ENCODE measurements at regions not wholly inside any gene's neighbourhood (a gene's known extent, or its start where the extent isn't known, plus 50 kb on each side); places are given as distances from the start of the nearest gene placed in this dataset.

GRCh38 chr11:129267716-129268115, 75.6 kb upstream of the ARHGAP32 start:
- TF ChIP-seq CTCF (conservative IDR thresholded peaks at IDR 0.05; ENCODE audit: low read length) (no peak), EZH2phosphoT487 (IDR thresholded peaks at IDR 0.05; ENCODE audit: borderline replicate concordance) (no peak)
- H3K27me3 ChIP-seq (ENCODE audit: insufficient read depth, low read length, poor library complexity, severe bottlenecking) = no peaks in the 10 kb centered on the region
- H3K36me3 ChIP-seq (ENCODE audit: insufficient read depth, low read length) = no peaks in the 10 kb centered on the region
- no peaks in the 10 kb centered on the region for H3K9me2 ChIP-seq (replicated peaks; ENCODE audit: low read depth, low read length)
- H3K79me2 ChIP-seq (ENCODE audit: insufficient read depth, low read length) = peaks cover 89% of the 10 kb centered on the region
- no peak overlapping the region for H3K4me3 ChIP-seq (ENCODE audit: low read length, poor library complexity, severe bottlenecking)
- peak overlapping the region; percentile 19 for H3K9ac ChIP-seq (ENCODE audit: low read depth, low read length, poor library complexity, severe bottlenecking)
- H4K20me1 ChIP-seq (ENCODE audit: insufficient read depth, low read length, poor library complexity, severe bottlenecking) = no peaks in the 10 kb centered on the region
- no peak overlapping the region for H2AFZ ChIP-seq (ENCODE audit: low read length)
- H3K4me2 ChIP-seq (ENCODE audit: low read depth, low read length, poor library complexity, severe bottlenecking) = peak overlapping the region; percentile 45
- H3K4me1 ChIP-seq (ENCODE audit: insufficient read depth, low read length, poor library complexity, severe bottlenecking) = peaks cover 76% of the 10 kb centered on the region
- H3F3A ChIP-seq (ENCODE audit: low read depth) = peaks cover 22% of the 10 kb centered on the region; the same call in 1 of the 2 replicates
- H3K9me3 ChIP-seq (ENCODE audit: insufficient read depth, low read depth, low read length) = no peaks in the 10 kb centered on the region

GRCh38 chr11:129266536-129266935, 74.4 kb upstream of the ARHGAP32 start:
- no peaks in the 10 kb centered on the region for H3K9me3 ChIP-seq (ENCODE audit: insufficient read depth, low read depth, low read length)
- H3K36me3 ChIP-seq (ENCODE audit: insufficient read depth, low read length) = no peaks in the 10 kb centered on the region
- peaks cover 70% of the 10 kb centered on the region for H3K4me1 ChIP-seq (ENCODE audit: insufficient read depth, low read length, poor library complexity, severe bottlenecking)
- H3K79me2 ChIP-seq (ENCODE audit: insufficient read depth, low read length) = peaks cover 89% of the 10 kb centered on the region
- H3K27me3 ChIP-seq (ENCODE audit: insufficient read depth, low read length, poor library complexity, severe bottlenecking) = no peaks in the 10 kb centered on the region
- no peaks in the 10 kb centered on the region for H4K20me1 ChIP-seq (ENCODE audit: insufficient read depth, low read length, poor library complexity, severe bottlenecking)
- H3K4me3 ChIP-seq (ENCODE audit: low read length, poor library complexity, severe bottlenecking) = no peak overlapping the region
- H3K9ac ChIP-seq (ENCODE audit: low read depth, low read length, poor library complexity, severe bottlenecking) = no peak overlapping the region
- H3K4me2 ChIP-seq (ENCODE audit: low read depth, low read length, poor library complexity, severe bottlenecking) = no peak overlapping the region
- H3K9me2 ChIP-seq (replicated peaks; ENCODE audit: low read depth, low read length) = no peaks in the 10 kb centered on the region
- no peak overlapping the region for H2AFZ ChIP-seq (ENCODE audit: low read length)
- no peak for TF ChIP-seq CTCF (conservative IDR thresholded peaks at IDR 0.05; ENCODE audit: low read length)
- TF ChIP-seq EZH2phosphoT487 (IDR thresholded peaks at IDR 0.05; ENCODE audit: borderline replicate concordance) = no peak
- H3F3A ChIP-seq (ENCODE audit: low read depth) = peaks cover 22% of the 10 kb centered on the region; the same call in 1 of the 2 replicates

- Histone ChIP-seq H2AFZ (ENCODE audit: low read length) (no peak overlapping the region), H3K4me1 (ENCODE audit: insufficient read depth, low read length, poor library complexity, severe bottlenecking) (peaks cover 69% of the 10 kb centered on the region), H3K9me2 (replicated peaks; ENCODE audit: low read depth, low read length) (no peaks in the 10 kb centered on the region), H3K9me3 (ENCODE audit: insufficient read depth, low read depth, low read length) (no peaks in the 10 kb centered on the region), H3K79me2 (ENCODE audit: insufficient read depth, low read length) (peaks cover 94% of the 10 kb centered on the region), H3K9ac (ENCODE audit: low read depth, low read length, poor library complexity, severe bottlenecking) (peak overlapping the region; percentile 2), H3K4me3 (ENCODE audit: low read length, poor library complexity, severe bottlenecking) (no peak overlapping the region), H3F3A (ENCODE audit: low read depth) (peaks cover 11% of the 10 kb centered on the region; the same call in 1 of the 2 replicates), H3K27me3 (ENCODE audit: insufficient read depth, low read length, poor library complexity, severe bottlenecking) (no peaks in the 10 kb centered on the region), H3K4me2 (ENCODE audit: low read depth, low read length, poor library complexity, severe bottlenecking) (no peak overlapping the region), H3K36me3 (ENCODE audit: insufficient read depth, low read length) (no peaks in the 10 kb centered on the region), H4K20me1 (ENCODE audit: insufficient read depth, low read length, poor library complexity, severe bottlenecking) (no peaks in the 10 kb centered on the region)
- no peak for TF ChIP-seq CTCF (conservative IDR thresholded peaks at IDR 0.05; ENCODE audit: low read length)
Observed at GRCh38 chr11:129265125-129265788, 73.1 kb upstream of the ARHGAP32 start.
